Cardiac fibroblast (primary cell): ENCODE measurements at regions not wholly inside any gene's neighbourhood (a gene's known extent, or its start where the extent isn't known, plus 50 kb on each side); places are given as distances from the start of the nearest gene placed in this dataset.

ENCODE experiments used
- DNase-seq, 2 donors: peaks; one replicate each; pipeline versions ENCODE4 v3.0.0 to v3.0.0-alpha.2; 2010; ENCODE audit warnings: low read depth in 2 of 2
- H3K4me3 ChIP-seq, 2 donors: replicated peaks in 1 of 2; 1 replicate in 1 of 2; 2 replicates in 1 of 2; pipeline ENCODE4 v1.5.1; 2011; ENCODE audit warnings: low read depth in 2 of 2, low read length in 2 of 2, mild to moderate bottlenecking in 2 of 2, moderate library complexity in 1 of 2
- CTCF ChIP-seq: IDR thresholded peaks from one replicate; pipeline ENCODE4 v1.5.1; 2011; ENCODE audit warnings: low read depth, mild to moderate bottlenecking, low read length, inconsistent platforms

DNA sequence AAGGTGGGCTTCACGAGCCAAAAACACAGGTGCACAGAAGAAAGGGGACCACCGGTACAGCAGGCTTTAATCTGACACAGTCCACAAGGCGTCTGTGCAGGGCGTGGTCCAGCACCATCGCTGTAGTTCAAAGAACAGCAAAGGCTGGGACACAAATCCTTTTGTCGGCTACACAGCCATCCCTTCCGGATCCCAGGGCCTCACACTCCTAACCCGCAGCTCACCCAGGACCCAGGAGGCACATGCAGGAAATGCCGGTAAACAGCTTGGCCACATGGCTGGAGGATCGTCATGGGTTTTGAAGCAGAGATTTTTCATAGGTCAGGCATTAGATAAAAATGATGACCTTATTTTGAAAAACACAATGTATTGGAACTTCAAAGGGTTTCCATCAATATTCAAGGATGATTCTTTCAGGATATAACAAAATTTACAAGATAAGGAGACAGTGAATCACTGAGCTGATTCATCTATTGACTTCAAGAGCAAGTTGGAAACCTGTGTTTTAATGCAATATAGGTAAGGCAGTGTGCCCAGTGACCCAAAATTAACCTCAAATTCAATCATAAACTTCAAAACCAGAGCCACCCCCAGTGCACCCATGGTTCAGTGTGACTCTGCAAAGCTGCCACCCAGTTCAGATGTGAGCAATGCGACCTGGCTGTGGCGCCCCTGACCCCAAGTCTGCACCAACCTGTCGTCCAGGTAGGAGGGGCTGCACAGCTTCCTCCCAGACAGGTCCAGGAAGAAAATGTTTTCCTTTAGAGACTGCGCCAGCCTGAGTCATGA lies 74.4 kb downstream of the TMEM18 start:
- TF ChIP-seq CTCF: no peak
- no peak overlapping the region for H3K4me3 ChIP-seq
- DNase-seq: no peak

- DNase-seq: no peak
- no peak for TF ChIP-seq CTCF
Measured at GRCh38 chr2:601806-602455, 75.3 kb downstream of the TMEM18 start.

GRCh38 chr2:601387-601698 lies 75.9 kb downstream of the TMEM18 start:
- no peak overlapping the region for H3K4me3 ChIP-seq
- TF ChIP-seq CTCF: no peak
- no peak for DNase-seq

More at GRCh38 chr2:601806-602455, 75.3 kb downstream of the TMEM18 start:
- H3K4me3 ChIP-seq: no peak overlapping the region

- DNase-seq: no peak
- H3K4me3 ChIP-seq: no peak overlapping the region
- TF ChIP-seq CTCF: no peak
Measured at GRCh38 chr2:600542-601386, 76.4 kb downstream of the TMEM18 start.

- H3K4me3 ChIP-seq: no peak overlapping the region
- DNase-seq: no peak
- TF ChIP-seq CTCF: no peak
Measured at GRCh38 chr2:599601-600000, 77.6 kb downstream of the TMEM18 start.

DNA sequence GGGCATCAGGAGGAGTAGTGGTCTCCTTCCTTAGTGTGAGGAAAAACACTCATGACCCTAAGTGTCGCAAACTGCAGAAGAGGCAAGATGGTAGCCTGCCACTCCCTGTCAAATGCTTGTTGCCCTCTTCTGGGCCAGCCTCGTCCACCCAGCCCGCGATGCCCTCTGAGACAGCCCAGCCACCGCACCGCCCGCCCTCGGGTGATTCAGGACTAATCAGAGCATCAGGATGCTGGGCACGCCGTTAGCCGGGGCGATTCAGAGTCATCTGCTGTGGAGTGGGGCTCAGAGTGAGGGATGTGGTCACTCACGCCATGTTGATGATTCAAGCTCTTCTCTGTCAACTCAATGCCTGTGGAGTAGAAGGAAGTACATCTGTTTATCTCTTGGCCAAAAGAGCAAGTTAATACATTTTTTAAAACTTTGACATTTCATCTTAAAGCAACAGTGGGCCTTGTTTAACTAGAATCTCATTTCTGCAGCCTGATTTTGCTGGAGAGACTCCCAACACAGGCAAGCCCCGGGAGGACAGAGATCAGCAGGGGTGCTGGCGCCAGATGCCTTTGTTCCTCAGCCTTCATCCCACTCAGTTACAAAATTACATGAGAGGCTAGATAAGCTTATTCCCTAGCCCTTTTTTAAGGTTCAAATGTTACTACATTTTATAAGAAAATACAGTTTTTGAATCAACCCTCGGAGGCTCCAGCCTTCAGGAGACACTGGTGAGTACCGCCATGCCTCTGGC lies 79.0 kb downstream of the TMEM18 start:
- no peak for TF ChIP-seq CTCF
- H3K4me3 ChIP-seq: no peak overlapping the region
- DNase-seq: peak in 1 of 2 donors; percentile 1
